HG02943 (cell line): ENCODE measurements at regions not wholly inside any gene's neighbourhood (a gene's known extent, or its start where the extent isn't known, plus 50 kb on each side); places are given as distances from the start of the nearest gene placed in this dataset.
"Not testable (repeated sequence)": the region's sequence is repeated elsewhere in the genome, so short reads cannot be mapped to it uniquely, and the experiment has no call there.

Experiments
- ATAC-seq: cut with Tn5 transposase; IDR thresholded peaks from one replicate; pipeline ENCODE4 v1.9.1; 2021; ENCODE audit warnings: mild to moderate bottlenecking, low read depth, moderate library complexity; ENCODE audit not compliant: unreplicated experiment

- no peak for ATAC-seq
These were observed 209.0 kb downstream of the CSNK1G3 start for GRCh38 chr5:123720955-123721354.

- no peak for ATAC-seq
These were observed 208.4 kb downstream of the CSNK1G3 start for GRCh38 chr5:123720339-123720738.

GRCh38 chr5:123719004-123719403 lies 207.0 kb downstream of the CSNK1G3 start:
- ATAC-seq = no peak

- ATAC-seq = no peak
These were observed 206.3 kb downstream of the CSNK1G3 start for GRCh38 chr5:123718238-123718637.

- no peak for ATAC-seq
These were observed 205.2 kb downstream of the CSNK1G3 start for GRCh38 chr5:123717139-123717538.

GRCh38 chr5:123710031-123710430 lies 198.1 kb downstream of the CSNK1G3 start:
- ATAC-seq = no peak

- ATAC-seq = no peak
These were observed 197.4 kb downstream of the CSNK1G3 start for GRCh38 chr5:123709422-123709821.

- no peak for ATAC-seq
These were observed 196.3 kb downstream of the CSNK1G3 start for GRCh38 chr5:123708074-123708806.

- ATAC-seq = no peak
These were observed 194.6 kb downstream of the CSNK1G3 start for GRCh38 chr5:123706531-123706930.

GRCh38 chr5:123705741-123706140 lies 193.8 kb downstream of the CSNK1G3 start:
- no peak for ATAC-seq

GRCh38 chr5:123701511-123702200 lies 189.7 kb downstream of the CSNK1G3 start:
- ATAC-seq = no peak

GRCh38 chr5:123700624-123701287 lies 188.8 kb downstream of the CSNK1G3 start:
- no peak for ATAC-seq

GRCh38 chr5:123699571-123699970 lies 187.6 kb downstream of the CSNK1G3 start:
- no peak for ATAC-seq

GRCh38 chr5:123698937-123699336 lies 187.0 kb downstream of the CSNK1G3 start:
- not testable (repeated sequence) for ATAC-seq

GRCh38 chr5:123696921-123697341 lies 185.0 kb downstream of the CSNK1G3 start:
- ATAC-seq = no peak

GRCh38 chr5:123690821-123691220 lies 178.8 kb downstream of the CSNK1G3 start:
- no peak for ATAC-seq

GRCh38 chr5:123681061-123681460 lies 169.1 kb downstream of the CSNK1G3 start:
- ATAC-seq = no peak

- no peak for ATAC-seq
These were observed 161.1 kb downstream of the CSNK1G3 start for GRCh38 chr5:123673107-123673506.

- no peak for ATAC-seq
These were observed 159.9 kb downstream of the CSNK1G3 start for GRCh38 chr5:123671711-123672456.

GRCh38 chr5:123671042-123671441 lies 159.1 kb downstream of the CSNK1G3 start:
- ATAC-seq = no peak
